Colonic mucosa (tissue), 4 donors: ENCODE measurements at regions not wholly inside any gene's neighbourhood (a gene's known extent, or its start where the extent isn't known, plus 50 kb on each side); places are given as distances from the start of the nearest gene placed in this dataset.

ENCODE experiments used
- DNase-seq: peaks from one replicate; pipeline ENCODE4 v3.0.0-alpha.2; 2020
- H3K27ac ChIP-seq: fragments of 200-600 bp; one replicate; pipeline ENCODE4 v1.8.0; 2021
- H3K27me3 ChIP-seq: fragments of 200-600 bp; one replicate; pipeline ENCODE4 v1.8.0; 2021
- H3K36me3 ChIP-seq: fragments of 200-600 bp; one replicate; pipeline ENCODE4 v1.8.0; 2021
- H3K4me1 ChIP-seq: fragments of 200-600 bp; one replicate; pipeline ENCODE4 v1.8.0; 2021; ENCODE audit warnings: mild to moderate bottlenecking
- H3K4me3 ChIP-seq: fragments of 200-600 bp; one replicate; pipeline ENCODE4 v1.8.0; 2021
- H3K9ac ChIP-seq, 2 donors: one replicate each; pipeline ENCODE4 v1.7.0; 2013; ENCODE audit warnings: control low read depth in 2 of 2, low read depth in 2 of 2, low read length in 2 of 2
- H3K9me3 ChIP-seq: fragments of 200-600 bp; one replicate; pipeline ENCODE4 v1.8.0; 2021
- intact Hi-C: fragments of 100-400 bp; cut with DNase I; formaldehyde crosslinking; loops from one replicate; pipeline ENCODE4 v1.14.1; 2022
- TF ChIP-seq, protein P1 (sequence below): fragments of 200-600 bp; IDR thresholded peaks from one replicate; pipeline ENCODE4 v1.8.0; 2022; ENCODE audit warnings: antibody characterized with exemption, mild to moderate bottlenecking
- donor health status: healthy.
- donor health status: DM: no; HTN: no; CAD: no.
- donor health status: DM: no; HTN: no; CAD: no.

DNA sequence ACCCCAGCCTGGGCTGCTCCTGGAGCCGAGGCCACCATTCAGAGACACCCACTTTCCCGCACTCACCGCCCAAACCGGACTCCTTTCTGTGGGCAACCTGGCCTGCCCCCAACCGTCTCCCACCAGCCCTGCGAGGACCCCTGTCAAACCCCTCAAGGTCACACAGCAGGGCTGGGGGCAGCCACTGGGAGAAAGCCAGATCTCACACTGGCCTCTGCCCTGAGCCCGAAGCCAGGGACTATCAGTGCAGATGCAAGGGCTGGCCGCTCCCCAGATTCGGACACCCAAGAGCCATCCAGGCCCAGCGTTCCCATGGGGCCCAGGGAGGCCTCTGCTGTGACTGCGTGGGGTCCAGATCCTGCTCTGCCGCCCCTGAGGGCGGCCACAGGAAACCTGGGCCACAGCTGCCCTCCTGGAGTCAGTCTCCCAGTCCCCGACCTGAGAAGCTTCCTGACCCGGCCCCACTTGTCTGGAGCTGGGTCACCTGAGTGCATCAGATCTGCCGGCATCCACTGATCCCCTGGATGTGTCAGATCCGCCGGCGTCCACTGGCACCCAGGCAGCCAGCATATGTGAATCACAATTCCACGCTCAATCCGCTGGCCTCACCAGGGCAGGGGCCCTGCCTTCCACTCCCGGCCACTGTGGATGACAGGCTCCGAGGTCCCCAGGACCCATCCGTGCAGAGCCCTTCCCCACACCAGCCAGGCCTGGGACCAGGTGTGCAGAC, 139.7 kb downstream of the BRD1 start:
- TF ChIP-seq, protein P1, sequence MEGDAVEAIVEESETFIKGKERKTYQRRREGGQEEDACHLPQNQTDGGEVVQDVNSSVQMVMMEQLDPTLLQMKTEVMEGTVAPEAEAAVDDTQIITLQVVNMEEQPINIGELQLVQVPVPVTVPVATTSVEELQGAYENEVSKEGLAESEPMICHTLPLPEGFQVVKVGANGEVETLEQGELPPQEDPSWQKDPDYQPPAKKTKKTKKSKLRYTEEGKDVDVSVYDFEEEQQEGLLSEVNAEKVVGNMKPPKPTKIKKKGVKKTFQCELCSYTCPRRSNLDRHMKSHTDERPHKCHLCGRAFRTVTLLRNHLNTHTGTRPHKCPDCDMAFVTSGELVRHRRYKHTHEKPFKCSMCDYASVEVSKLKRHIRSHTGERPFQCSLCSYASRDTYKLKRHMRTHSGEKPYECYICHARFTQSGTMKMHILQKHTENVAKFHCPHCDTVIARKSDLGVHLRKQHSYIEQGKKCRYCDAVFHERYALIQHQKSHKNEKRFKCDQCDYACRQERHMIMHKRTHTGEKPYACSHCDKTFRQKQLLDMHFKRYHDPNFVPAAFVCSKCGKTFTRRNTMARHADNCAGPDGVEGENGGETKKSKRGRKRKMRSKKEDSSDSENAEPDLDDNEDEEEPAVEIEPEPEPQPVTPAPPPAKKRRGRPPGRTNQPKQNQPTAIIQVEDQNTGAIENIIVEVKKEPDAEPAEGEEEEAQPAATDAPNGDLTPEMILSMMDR = no peak
- no peaks in the 10 kb centered on the region for H3K27me3 ChIP-seq
- no peaks in the 10 kb centered on the region for H3K4me1 ChIP-seq
- DNase-seq = no peak
- no peaks in the 10 kb centered on the region for H3K36me3 ChIP-seq
- no peaks in the 10 kb centered on the region for H3K9me3 ChIP-seq
- H3K27ac ChIP-seq = no peak overlapping the region
- H3K4me3 ChIP-seq = no peak overlapping the region
- H3K9ac ChIP-seq = no peak overlapping the region
- intact Hi-C loops = no loop called here

GRCh38 chr22:49687333-49687732, 140.3 kb downstream of the BRD1 start:
- Histone ChIP-seq H3K27ac (no peak overlapping the region), H3K4me3 (no peak overlapping the region), H3K27me3 (no peaks in the 10 kb centered on the region), H3K36me3 (no peaks in the 10 kb centered on the region), H3K9ac (no peak overlapping the region), H3K4me1 (no peaks in the 10 kb centered on the region), H3K9me3 (no peaks in the 10 kb centered on the region)
- TF ChIP-seq, protein P1 = no peak
- intact Hi-C loops = no loop called here
- no peak for DNase-seq

GRCh38 chr22:49686495-49687219, 141.0 kb downstream of the BRD1 start:
- TF ChIP-seq, protein P1 = no peak
- Histone ChIP-seq H3K4me1 (no peaks in the 10 kb centered on the region), H3K9me3 (no peaks in the 10 kb centered on the region), H3K9ac (no peak overlapping the region), H3K27me3 (no peaks in the 10 kb centered on the region), H3K27ac (no peak overlapping the region), H3K36me3 (no peaks in the 10 kb centered on the region), H3K4me3 (no peak overlapping the region)
- intact Hi-C loops = no loop called here
- DNase-seq = no peak

DNA sequence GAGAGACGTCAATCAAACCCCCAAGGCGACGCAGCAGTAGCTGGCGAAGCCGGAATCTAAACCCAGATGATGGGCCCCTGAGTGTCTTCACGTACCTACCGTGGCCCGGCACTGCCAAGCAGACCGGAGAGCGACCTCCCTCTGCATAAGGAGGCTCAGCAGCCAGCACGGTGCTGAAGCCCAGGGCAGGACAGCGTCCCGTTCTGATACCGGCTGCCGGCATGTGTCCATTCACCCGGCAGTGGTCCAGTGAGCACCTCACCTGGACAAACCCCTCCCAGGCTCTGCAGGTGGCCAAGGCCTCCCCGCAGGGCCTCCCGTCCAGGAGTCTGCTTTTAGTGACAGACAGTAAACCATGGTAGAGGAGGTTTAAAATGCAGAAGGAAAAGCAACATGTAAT, 142.0 kb downstream of the BRD1 start:
- H3K27me3 ChIP-seq = no peaks in the 10 kb centered on the region
- no peak overlapping the region for H3K9ac ChIP-seq
- H3K4me3 ChIP-seq = no peak overlapping the region
- H3K4me1 ChIP-seq = no peaks in the 10 kb centered on the region
- H3K36me3 ChIP-seq = no peaks in the 10 kb centered on the region
- no peak for DNase-seq
- H3K27ac ChIP-seq = no peak overlapping the region
- TF ChIP-seq, protein P1 = no peak
- no peaks in the 10 kb centered on the region for H3K9me3 ChIP-seq
- intact Hi-C loops = no loop called here

DNA sequence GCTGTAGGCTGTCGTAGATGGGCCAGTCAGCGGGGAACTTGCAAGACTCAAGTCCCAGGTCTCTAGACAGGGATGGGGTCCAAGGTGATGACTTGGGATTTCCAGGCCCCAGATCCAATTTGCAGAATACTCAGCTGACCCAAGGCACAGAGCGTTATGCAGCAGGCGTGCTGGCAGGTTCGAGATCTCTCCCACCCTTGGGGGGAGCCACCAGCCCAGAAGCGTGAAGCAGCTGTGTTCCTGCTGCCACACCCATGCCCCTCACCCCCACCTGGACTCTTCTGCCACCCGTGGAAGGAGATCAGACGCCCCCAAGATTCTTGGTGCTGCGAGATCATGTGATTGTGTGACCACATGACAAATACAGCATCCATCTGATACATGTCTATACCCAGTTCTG, 142.6 kb downstream of the BRD1 start:
- no peak for DNase-seq
- no peak overlapping the region for H3K27ac ChIP-seq
- intact Hi-C loops = no loop called here
- H3K9me3 ChIP-seq = no peaks in the 10 kb centered on the region
- H3K9ac ChIP-seq = no peak overlapping the region
- TF ChIP-seq, protein P1 = no peak
- H3K27me3 ChIP-seq = no peaks in the 10 kb centered on the region
- H3K4me1 ChIP-seq = no peaks in the 10 kb centered on the region
- H3K36me3 ChIP-seq = no peaks in the 10 kb centered on the region
- H3K4me3 ChIP-seq = no peak overlapping the region
